GM21576 (cell line): ENCODE measurements at regions not wholly inside any gene's neighbourhood (a gene's known extent, or its start where the extent isn't known, plus 50 kb on each side); places are given as distances from the start of the nearest gene placed in this dataset.

ENCODE experiments used
- ATAC-seq: cut with Tn5 transposase; IDR thresholded peaks from one replicate; pipeline ENCODE4 v1.9.1; 2021; ENCODE audit warnings: mild to moderate bottlenecking, moderate library complexity; ENCODE audit not compliant: unreplicated experiment

- no peak for ATAC-seq
Observed at GRCh38 chr5:105587963-105588662, 2025.5 kb upstream of the NUDT12 start.

- ATAC-seq, result no peak
Observed at GRCh38 chr5:105581988-105582690, 2019.5 kb upstream of the NUDT12 start.

- no peak for ATAC-seq
Observed at GRCh38 chr5:105573575-105573974, 2011.0 kb upstream of the NUDT12 start.

GRCh38 chr5:105565531-105565930, 2002.9 kb upstream of the NUDT12 start:
- no peak for ATAC-seq

GRCh38 chr5:105563842-105564241, 2001.3 kb upstream of the NUDT12 start:
- ATAC-seq, result no peak

- ATAC-seq, result no peak
Observed at GRCh38 chr5:105554568-105555169, 1992.1 kb upstream of the NUDT12 start.

- no peak for ATAC-seq
Observed at GRCh38 chr5:105544300-105544699, 1981.7 kb upstream of the NUDT12 start.

GRCh38 chr5:105536675-105537074, 1974.1 kb upstream of the NUDT12 start:
- ATAC-seq, result no peak

- no peak for ATAC-seq
Observed at GRCh38 chr5:105530716-105531261, 1968.2 kb upstream of the NUDT12 start.

GRCh38 chr5:105529851-105530250, 1967.3 kb upstream of the NUDT12 start:
- ATAC-seq, result no peak

GRCh38 chr5:105508519-105508918, 1945.9 kb upstream of the NUDT12 start:
- ATAC-seq, result no peak

GRCh38 chr5:105506692-105507277, 1944.2 kb upstream of the NUDT12 start:
- no peak for ATAC-seq

GRCh38 chr5:105503950-105504349, 1941.4 kb upstream of the NUDT12 start:
- no peak for ATAC-seq

- no peak for ATAC-seq
Observed at GRCh38 chr5:105501315-105501714, 1938.7 kb upstream of the NUDT12 start.

GRCh38 chr5:105475401-105475800, 1912.8 kb upstream of the NUDT12 start:
- no peak for ATAC-seq

- no peak for ATAC-seq
Observed at GRCh38 chr5:105462377-105462776, 1899.8 kb upstream of the NUDT12 start.

- no peak for ATAC-seq
Observed at GRCh38 chr5:105460721-105461120, 1898.1 kb upstream of the NUDT12 start.

GRCh38 chr5:105453216-105453807, 1890.7 kb upstream of the NUDT12 start:
- ATAC-seq, result no peak

- ATAC-seq, result no peak
Observed at GRCh38 chr5:105448271-105448670, 1885.7 kb upstream of the NUDT12 start.

- ATAC-seq, result no peak
Observed at GRCh38 chr5:105430516-105430915, 1867.9 kb upstream of the NUDT12 start.
